Mucosa of stomach (tissue), 1 donor: ENCODE measurements at regions not wholly inside any gene's neighbourhood (a gene's known extent, or its start where the extent isn't known, plus 50 kb on each side); places are given as distances from the start of the nearest gene placed in this dataset.
"Not testable (repeated sequence)": the region's sequence is repeated elsewhere in the genome, so short reads cannot be mapped to it uniquely, and the experiment has no call there.

ENCODE experiments used
- H3K27me3 ChIP-seq: one replicate; pipeline ENCODE4 v1.7.0; 2013; ENCODE audit warnings: mild to moderate bottlenecking, low read length; ENCODE audit not compliant: control insufficient read depth, insufficient read depth
- H3K36me3 ChIP-seq: one replicate; pipeline ENCODE4 v1.7.0; 2013; ENCODE audit warnings: low read length; ENCODE audit not compliant: control insufficient read depth, insufficient read depth
- H3K4me1 ChIP-seq: one replicate; pipeline ENCODE4 v1.7.0; 2013; ENCODE audit warnings: mild to moderate bottlenecking, low read length; ENCODE audit not compliant: control insufficient read depth, insufficient read depth
- H3K4me3 ChIP-seq: one replicate; pipeline ENCODE4 v1.7.0; 2013; ENCODE audit warnings: low read length
- H3K9ac ChIP-seq: one replicate; pipeline ENCODE4 v1.7.0; 2013; ENCODE audit warnings: mild to moderate bottlenecking, low read length, moderate library complexity
- H3K9me3 ChIP-seq: one replicate; pipeline ENCODE4 v1.7.0; 2013; ENCODE audit warnings: mild to moderate bottlenecking, low read length, moderate library complexity; ENCODE audit not compliant: control insufficient read depth
- donor health status: Pancreatic carcinoma.

DNA sequence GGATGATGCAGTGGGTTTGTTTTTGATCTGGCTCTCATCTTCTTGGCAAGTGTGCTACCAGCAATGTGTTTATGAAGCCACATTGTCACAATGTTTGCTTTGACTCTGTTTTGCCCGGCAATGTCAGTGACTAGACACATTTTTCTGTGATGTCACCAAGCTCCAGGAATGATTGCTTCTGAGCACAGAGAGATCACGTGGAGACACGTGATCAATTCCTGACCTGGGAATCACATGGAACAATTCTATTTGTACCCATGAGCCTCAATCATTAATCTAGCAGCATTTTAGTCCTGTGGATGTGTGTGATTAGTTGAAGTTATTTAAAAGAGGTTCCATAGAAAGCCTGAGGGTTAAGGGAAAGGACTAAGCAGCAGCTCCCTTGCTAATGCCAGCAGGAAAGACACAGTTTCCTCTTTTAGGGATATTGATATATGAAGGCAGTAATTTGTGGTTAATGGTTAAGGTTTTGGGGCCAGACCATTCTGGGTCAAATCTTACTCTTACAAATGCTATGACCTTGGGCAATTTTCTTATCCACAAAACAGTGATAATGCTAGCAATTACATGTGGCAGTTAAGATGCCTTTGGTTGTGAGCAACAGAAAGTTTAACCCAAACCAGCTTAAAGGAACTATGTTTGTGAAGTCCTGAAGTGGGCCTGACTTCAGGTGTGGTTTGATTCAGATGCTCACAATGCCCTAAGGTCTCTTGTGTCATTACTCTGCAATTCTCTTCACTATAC is 59.0 kb downstream of the FASLG start:
- Histone ChIP-seq H3K9ac (no peak overlapping the region), H3K4me3 (no peak overlapping the region), H3K27me3 (no peaks in the 10 kb centered on the region), H3K4me1 (no peaks in the 10 kb centered on the region), H3K9me3 (no peaks in the 10 kb centered on the region), H3K36me3 (no peaks in the 10 kb centered on the region)

DNA sequence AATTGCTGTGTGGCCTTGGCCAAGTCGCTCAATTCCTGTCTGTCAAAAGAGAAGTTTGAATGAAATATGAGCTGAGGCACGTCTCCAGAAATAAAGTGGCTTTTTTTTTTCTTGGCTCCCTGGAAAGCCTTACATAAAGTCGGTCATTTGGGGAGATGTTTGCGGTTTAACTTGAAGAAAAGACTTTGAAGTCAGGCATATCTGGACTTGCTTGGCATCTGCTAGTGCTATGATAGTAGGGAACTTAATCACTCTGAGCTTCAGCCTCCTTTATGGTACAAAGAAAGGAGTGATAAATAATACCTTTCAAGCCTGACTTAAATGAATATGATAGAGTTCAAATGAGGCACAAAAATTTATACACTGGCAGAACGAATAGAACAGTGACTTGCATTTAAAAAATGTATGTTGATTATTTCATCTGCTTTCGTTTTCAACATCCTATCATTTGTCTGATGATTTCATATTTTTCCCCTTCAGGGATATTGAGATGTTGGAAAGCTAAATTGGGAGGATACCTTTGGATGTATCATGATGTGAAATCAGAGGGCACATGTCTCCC is 60.2 kb downstream of the FASLG start:
- Histone ChIP-seq H3K36me3 (no peaks in the 10 kb centered on the region), H3K27me3 (no peaks in the 10 kb centered on the region), H3K9me3 (no peaks in the 10 kb centered on the region), H3K4me3 (no peak overlapping the region), H3K9ac (no peak overlapping the region), H3K4me1 (no peaks in the 10 kb centered on the region)

DNA sequence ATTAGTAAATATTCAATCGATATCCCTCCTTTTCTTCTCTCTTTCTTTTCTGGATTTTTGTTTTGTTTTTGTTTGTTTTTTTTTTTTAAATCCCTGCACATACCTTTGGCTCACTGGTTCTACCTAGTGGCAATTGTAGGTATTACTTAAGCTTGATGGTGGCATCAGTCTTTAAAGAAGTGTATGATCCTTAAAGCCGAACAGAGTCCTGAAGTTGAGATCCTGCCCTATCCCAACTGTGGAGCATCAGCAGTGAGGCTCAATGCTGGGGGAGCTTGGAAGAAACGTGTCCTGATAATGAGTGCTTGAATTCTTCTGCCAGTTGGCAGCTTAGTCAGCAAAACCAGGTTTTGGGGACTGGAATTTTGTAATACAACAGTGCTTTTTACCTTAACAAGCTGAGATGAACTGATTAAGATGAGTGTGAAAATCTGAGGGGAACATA is 60.8 kb downstream of the FASLG start:
- Histone ChIP-seq H3K4me3 (no peak overlapping the region), H3K4me1 (no peaks in the 10 kb centered on the region), H3K36me3 (no peaks in the 10 kb centered on the region), H3K9ac (no peak overlapping the region), H3K27me3 (no peaks in the 10 kb centered on the region), H3K9me3 (no peaks in the 10 kb centered on the region)

DNA sequence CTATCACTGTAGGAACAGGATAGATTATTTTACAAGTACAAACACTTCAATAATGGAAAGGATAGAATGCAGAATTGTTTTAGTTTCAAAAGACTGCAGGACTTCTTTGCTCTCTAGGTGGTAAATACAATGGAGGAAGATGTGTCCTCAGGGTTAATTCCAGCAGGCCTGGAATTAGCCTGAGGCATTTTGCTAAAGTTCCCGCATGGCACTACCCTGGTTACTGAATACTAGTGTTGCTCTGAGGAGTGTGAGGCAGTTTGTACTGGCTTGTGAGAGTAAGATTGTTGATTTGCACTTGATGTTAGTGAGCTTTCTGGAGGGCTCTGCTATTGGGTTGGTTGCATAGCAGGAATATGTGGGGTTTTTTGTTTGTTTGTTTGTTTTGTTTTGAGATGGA is 61.4 kb downstream of the FASLG start:
- H3K4me1 ChIP-seq: no peaks in the 10 kb centered on the region
- H3K36me3 ChIP-seq: no peaks in the 10 kb centered on the region
- H3K9ac ChIP-seq: no peak overlapping the region
- H3K4me3 ChIP-seq: no peak overlapping the region
- H3K27me3 ChIP-seq: no peaks in the 10 kb centered on the region
- H3K9me3 ChIP-seq: no peaks in the 10 kb centered on the region

DNA sequence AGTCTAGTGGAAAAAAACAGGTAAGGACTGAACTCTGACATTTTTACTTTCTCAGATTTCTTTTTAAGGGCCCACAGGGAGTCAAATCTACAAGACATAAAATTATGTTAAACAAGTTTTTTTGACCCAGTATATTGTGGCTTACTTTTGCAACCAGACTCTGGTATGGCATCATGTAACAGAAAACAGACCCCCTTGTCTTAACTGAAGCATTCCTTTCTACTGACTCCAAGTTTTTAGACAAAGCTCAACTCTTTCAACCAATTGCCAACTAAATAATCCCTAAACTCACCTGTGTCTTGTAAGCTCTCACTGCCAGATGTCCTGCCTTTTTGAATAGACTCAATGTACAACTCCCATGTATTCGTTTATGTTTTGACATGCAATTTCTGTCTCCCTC is 64.3 kb downstream of the FASLG start:
- no peak overlapping the region for H3K4me3 ChIP-seq
- H3K4me1 ChIP-seq: no peaks in the 10 kb centered on the region
- H3K9me3 ChIP-seq: no peaks in the 10 kb centered on the region
- no peak overlapping the region for H3K9ac ChIP-seq
- H3K36me3 ChIP-seq: no peaks in the 10 kb centered on the region
- no peaks in the 10 kb centered on the region for H3K27me3 ChIP-seq

DNA sequence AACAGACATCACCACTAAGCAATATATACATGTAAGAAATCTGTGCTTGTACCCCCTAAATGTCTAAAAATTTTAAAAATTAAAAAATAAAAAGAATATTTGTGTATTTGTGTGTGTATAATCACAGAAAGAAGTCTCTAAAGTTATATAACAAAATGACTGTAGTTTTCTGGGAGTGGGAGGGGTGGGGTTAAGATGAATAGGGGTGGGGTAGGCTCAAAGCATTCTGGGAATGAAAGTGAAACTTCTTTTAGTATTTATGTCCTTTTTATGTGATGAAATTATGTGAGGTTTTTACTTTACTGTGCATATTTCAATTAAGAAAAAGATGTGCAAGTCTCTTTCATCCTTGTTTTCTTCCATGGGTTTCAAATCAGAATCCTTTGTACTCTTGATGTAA is 65.3 kb downstream of the FASLG start:
- Histone ChIP-seq H3K27me3 (no peaks in the 10 kb centered on the region), H3K4me3 (no peak overlapping the region), H3K4me1 (no peaks in the 10 kb centered on the region), H3K9me3 (no peaks in the 10 kb centered on the region), H3K9ac (no peak overlapping the region), H3K36me3 (no peaks in the 10 kb centered on the region)

DNA sequence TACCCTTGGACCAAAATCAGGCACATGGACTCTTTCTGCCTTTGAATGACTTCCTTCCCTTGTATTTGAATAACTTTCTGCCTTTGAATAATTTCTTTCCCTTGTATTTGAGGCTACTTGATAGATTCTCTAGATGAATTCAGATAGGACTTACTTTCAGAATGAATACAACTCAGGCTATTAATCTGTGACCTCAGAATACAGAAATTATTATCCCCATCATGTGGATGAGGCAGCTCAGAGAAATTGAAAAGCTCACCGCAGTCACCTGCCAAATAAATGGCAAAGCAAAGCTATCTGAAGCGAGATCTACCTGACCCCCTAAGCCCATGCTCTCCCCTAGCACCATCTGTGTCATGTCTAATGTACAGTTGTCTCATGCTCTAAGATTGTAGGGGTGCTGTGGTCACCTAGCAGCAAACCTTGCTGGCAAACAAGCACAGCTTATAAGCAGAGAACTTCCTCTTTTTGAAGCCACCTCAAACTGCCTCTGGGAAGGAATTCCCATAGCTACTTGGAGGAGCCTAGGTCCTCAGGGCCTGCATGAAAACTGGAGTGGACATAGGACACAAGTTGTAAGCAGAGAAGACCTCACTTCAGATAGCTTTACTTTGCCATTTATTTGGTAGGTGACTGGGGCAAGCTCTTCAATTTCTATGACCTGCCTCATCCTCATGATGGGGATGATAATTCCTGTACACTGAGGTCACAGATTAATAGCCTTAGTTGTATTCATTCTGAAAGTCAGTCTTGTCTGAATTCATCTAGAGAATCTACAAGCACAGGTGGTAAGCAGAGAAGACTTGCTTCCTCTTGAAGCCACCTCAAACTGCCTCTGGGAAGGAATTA is 66.1 kb downstream of the FASLG start:
- H3K27me3 ChIP-seq: no peaks in the 10 kb centered on the region
- H3K4me3 ChIP-seq: no peak overlapping the region
- H3K36me3 ChIP-seq: no peaks in the 10 kb centered on the region
- no peaks in the 10 kb centered on the region for H3K9me3 ChIP-seq
- no peak overlapping the region for H3K9ac ChIP-seq
- no peaks in the 10 kb centered on the region for H3K4me1 ChIP-seq

DNA sequence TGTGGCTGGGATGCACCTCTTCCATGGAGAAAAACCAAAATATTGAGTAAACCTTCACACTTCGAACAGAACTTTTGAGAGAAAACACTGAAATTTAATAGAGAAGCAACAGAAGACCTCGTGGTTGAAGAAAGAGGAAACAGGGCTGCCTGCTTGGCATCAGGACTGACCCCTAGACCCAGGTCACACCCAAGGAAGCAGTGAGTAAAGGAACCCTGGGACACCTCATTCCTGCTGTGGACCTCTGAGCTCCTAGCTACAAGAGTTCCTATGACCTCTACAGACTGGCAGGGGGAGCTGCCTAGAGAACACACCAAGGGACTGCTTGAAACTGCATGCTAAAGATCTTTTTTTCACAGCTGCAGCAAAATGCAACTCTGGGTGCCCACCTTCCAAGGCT is 67.8 kb downstream of the FASLG start:
- H3K4me1 ChIP-seq: no peaks in the 10 kb centered on the region
- no peaks in the 10 kb centered on the region for H3K9me3 ChIP-seq
- H3K36me3 ChIP-seq: no peaks in the 10 kb centered on the region
- H3K4me3 ChIP-seq: no peak overlapping the region
- H3K27me3 ChIP-seq: no peaks in the 10 kb centered on the region
- H3K9ac ChIP-seq: no peak overlapping the region

DNA sequence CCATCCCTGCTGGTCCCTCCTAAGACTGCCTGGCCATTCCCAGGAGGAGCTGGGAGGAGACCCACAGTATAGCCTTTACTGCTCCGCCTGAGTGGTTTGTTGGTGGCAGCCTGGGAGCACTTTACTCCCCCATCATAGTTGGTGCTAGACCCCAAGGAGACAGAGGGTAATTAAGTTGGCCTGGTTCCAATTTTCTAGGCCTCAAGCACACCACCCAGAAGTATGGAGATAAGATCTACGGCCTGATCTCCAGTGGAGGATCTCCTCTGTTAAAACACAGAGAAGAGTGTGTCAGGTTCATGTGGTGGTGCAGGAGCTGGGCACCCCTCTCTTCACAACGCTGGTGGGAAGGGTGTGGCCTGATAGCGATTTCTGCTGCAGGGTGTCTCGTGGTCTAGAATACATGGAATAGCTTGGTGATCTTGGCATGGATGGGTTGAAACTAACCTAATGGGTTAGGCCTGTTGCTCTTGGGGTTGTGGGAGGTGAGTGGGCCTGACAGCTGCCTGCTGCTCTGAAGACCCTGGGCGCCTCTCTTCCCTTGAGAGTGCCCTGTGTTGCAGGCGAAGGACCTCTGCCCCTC is 68.5 kb downstream of the FASLG start:
- no peak overlapping the region for H3K4me3 ChIP-seq
- H3K9me3 ChIP-seq: no peaks in the 10 kb centered on the region
- no peaks in the 10 kb centered on the region for H3K4me1 ChIP-seq
- H3K9ac ChIP-seq: no peak overlapping the region
- H3K36me3 ChIP-seq: no peaks in the 10 kb centered on the region
- H3K27me3 ChIP-seq: no peaks in the 10 kb centered on the region

DNA sequence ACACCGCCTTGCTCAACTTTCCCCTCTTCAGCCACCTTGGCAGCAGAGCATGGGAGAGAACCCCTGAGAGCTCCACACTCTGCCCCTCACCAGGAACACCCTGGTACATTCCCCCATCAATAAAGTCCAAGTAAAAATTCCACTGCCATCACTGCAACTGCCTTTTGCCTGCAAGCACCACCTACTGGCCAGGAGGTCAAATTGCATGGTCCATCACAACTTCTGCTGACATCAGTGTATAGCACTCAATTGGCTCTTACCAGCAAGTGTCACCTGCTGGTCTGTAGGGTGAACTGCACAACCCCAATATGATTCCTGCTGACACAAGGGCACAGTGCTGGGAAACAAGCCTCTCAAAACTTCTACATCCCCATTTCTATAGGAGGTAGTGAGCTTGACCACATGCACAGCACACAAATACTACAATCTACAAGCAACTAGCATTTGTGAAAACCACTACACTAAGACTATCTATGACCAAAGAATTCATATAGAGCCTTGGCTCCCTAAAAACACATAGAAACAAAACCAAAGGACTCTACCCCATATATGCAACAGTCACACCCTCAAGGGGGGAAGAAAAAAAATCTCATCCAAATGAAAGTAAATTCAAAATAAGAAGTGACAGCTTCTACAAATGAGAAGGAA is 69.2 kb downstream of the FASLG start:
- Histone ChIP-seq H3K27me3 (no peaks in the 10 kb centered on the region), H3K36me3 (no peaks in the 10 kb centered on the region), H3K9ac (no peak overlapping the region), H3K4me1 (no peaks in the 10 kb centered on the region), H3K9me3 (no peaks in the 10 kb centered on the region), H3K4me3 (no peak overlapping the region)

DNA sequence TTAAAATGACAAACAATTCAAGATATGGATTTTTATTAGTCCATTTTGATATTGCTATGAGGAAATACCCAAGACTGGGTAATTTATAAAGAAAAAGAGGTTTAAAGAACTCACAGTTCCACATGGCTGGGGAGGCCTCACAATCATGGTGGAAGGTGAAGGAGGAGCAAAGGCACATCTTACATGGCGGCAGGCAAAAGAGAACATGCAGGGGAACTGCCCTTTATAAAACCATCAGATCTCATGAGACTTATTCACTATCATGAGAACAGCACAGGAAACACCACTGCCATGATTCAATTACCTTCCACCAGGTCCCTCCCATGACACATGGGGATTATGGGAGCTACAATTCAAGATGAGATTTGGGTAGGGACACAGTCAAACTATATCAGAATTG is 69.8 kb downstream of the FASLG start:
- not testable (repeated sequence) for H3K9ac ChIP-seq, H3K4me1 ChIP-seq, H3K27me3 ChIP-seq, H3K36me3 ChIP-seq, H3K4me3 ChIP-seq, H3K9me3 ChIP-seq

DNA sequence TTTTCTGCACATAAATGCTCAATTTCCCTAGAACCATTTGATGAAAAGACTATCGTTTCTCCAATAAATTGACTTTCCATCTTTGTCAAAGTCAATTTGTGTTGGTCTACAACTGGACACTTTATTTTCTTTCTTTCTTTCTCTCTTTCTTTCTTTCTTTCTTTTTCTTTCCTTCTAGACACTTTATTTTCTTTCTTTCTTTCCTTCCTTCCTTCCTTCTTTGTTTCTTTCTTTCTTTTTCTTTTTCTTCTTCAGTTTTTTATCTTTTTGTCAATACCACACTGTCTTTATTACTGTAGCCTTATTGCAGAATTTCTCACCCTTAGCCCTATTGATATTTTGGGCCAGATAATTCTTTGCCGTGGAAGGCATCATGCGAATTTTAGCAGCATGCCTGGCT is 73.5 kb downstream of the FASLG start:
- Histone ChIP-seq H3K4me1 (no peaks in the 10 kb centered on the region), H3K9me3 (no peaks in the 10 kb centered on the region), H3K4me3 (no peak overlapping the region), H3K27me3 (no peaks in the 10 kb centered on the region), H3K36me3 (no peaks in the 10 kb centered on the region), H3K9ac (no peak overlapping the region)
